ENCODE measurements at regions not wholly inside any gene's neighbourhood (a gene's known extent, or its start where the extent isn't known, plus 50 kb on each side); places are given as distances from the start of the nearest gene placed in this dataset.

DNA sequence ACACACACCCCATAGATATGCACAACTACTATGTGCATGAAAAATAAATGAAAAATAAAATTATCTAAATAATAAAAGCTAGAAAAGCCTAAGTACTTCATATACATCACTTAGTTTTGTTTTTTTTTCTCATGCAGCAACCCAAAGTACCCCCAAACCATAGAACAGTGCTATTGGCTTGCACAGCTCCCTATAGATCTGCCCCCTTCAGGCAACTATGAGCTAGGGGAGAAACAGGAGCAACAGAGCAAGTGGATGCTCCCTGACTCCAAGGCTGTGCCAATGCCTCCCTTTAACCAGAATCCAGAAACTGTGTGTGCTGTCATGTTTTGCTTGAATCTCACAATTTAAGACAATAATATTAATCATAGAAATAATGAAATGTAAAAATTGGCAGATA, 605.5 kb downstream of the TOX3 start:
- TF ChIP-seq, protein P1, sequence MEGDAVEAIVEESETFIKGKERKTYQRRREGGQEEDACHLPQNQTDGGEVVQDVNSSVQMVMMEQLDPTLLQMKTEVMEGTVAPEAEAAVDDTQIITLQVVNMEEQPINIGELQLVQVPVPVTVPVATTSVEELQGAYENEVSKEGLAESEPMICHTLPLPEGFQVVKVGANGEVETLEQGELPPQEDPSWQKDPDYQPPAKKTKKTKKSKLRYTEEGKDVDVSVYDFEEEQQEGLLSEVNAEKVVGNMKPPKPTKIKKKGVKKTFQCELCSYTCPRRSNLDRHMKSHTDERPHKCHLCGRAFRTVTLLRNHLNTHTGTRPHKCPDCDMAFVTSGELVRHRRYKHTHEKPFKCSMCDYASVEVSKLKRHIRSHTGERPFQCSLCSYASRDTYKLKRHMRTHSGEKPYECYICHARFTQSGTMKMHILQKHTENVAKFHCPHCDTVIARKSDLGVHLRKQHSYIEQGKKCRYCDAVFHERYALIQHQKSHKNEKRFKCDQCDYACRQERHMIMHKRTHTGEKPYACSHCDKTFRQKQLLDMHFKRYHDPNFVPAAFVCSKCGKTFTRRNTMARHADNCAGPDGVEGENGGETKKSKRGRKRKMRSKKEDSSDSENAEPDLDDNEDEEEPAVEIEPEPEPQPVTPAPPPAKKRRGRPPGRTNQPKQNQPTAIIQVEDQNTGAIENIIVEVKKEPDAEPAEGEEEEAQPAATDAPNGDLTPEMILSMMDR (conservative IDR thresholded peaks at IDR 0.05): no peak
- TF ChIP-seq EZH2 (IDR thresholded peaks at IDR 0.05; ENCODE audit: low read depth): no peak
